Loucy (cell line): ENCODE measurements at regions not wholly inside any gene's neighbourhood (a gene's known extent, or its start where the extent isn't known, plus 50 kb on each side); places are given as distances from the start of the nearest gene placed in this dataset.

Experiments
- H2AFZ ChIP-seq: fragments of 200-600 bp; sonication (generic); 2 replicates; pipeline ENCODE4 v1.6.0; 2016; ENCODE audit warnings: antibody characterized with exemption, mild to moderate bottlenecking, low read length, moderate library complexity
- H3F3A ChIP-seq: fragments of 200-600 bp; 2 replicates; pipeline ENCODE4 v1.6.0; 2016; ENCODE audit warnings: antibody characterized with exemption, low read depth, mild to moderate bottlenecking
- H3K27me3 ChIP-seq: fragments of 200-600 bp; sonication (generic); 2 replicates; pipeline ENCODE4 v1.6.1; 2014; ENCODE audit warnings: low read length, mild to moderate bottlenecking; ENCODE audit not compliant: insufficient read depth, poor library complexity, severe bottlenecking
- H3K36me3 ChIP-seq: fragments of 200-600 bp; sonication (generic); 2 replicates; pipeline ENCODE4 v1.6.1; 2016; ENCODE audit warnings: low read length; ENCODE audit not compliant: insufficient read depth
- H3K4me1 ChIP-seq: fragments of 200-600 bp; sonication (generic); 2 replicates; pipeline ENCODE4 v1.5.1; 2014; ENCODE audit warnings: low read length, mild to moderate bottlenecking; ENCODE audit not compliant: insufficient read depth, poor library complexity, severe bottlenecking
- H3K4me2 ChIP-seq: fragments of 200-600 bp; sonication (generic); 2 replicates; pipeline ENCODE4 v1.6.0; 2014; ENCODE audit warnings: antibody characterized with exemption, low read length, low read depth, mild to moderate bottlenecking; ENCODE audit not compliant: poor library complexity, severe bottlenecking
- H3K4me3 ChIP-seq: fragments of 200-600 bp; sonication (generic); 2 replicates; pipeline ENCODE4 v1.5.1; 2014; ENCODE audit warnings: low read length, mild to moderate bottlenecking, mixed read lengths; ENCODE audit not compliant: poor library complexity, severe bottlenecking
- H3K79me2 ChIP-seq: fragments of 200-600 bp; sonication (generic); 2 replicates; pipeline ENCODE4 v1.6.1; 2014; ENCODE audit warnings: low read length; ENCODE audit not compliant: insufficient read depth
- H3K9ac ChIP-seq: fragments of 200-600 bp; sonication (generic); 2 replicates; pipeline ENCODE4 v1.6.0; 2014; ENCODE audit warnings: mild to moderate bottlenecking, low read depth, low read length, moderate library complexity; ENCODE audit not compliant: poor library complexity, severe bottlenecking
- H3K9me2 ChIP-seq: fragments of 200-600 bp; sonication (generic); replicated peaks from 2 replicates; pipeline ENCODE4 v1.6.1; 2016; ENCODE audit warnings: low read depth, low read length, mixed read lengths
- H3K9me3 ChIP-seq: fragments of 200-600 bp; sonication (generic); 2 replicates; pipeline ENCODE4 v1.6.1; 2014; ENCODE audit warnings: mild to moderate bottlenecking, antibody characterized with exemption, low read length, low read depth; ENCODE audit not compliant: insufficient read depth
- H4K20me1 ChIP-seq: fragments of 200-600 bp; sonication (generic); 2 replicates; pipeline ENCODE4 v1.6.0; 2014; ENCODE audit warnings: antibody characterized with exemption, low read length, mild to moderate bottlenecking; ENCODE audit not compliant: insufficient read depth, poor library complexity, severe bottlenecking
- EZH2phosphoT487 ChIP-seq: fragments of 200-600 bp; IDR thresholded peaks from 2 replicates; pipeline ENCODE4 v1.6.1; 2018; ENCODE audit warnings: antibody characterized with exemption, mild to moderate bottlenecking, moderate library complexity, borderline replicate concordance
- TF ChIP-seq, protein P1 (sequence below): fragments of 200-600 bp; sonication (generic); conservative IDR thresholded peaks from 2 replicates; pipeline ENCODE4 v1.5.1; 2014; ENCODE audit warnings: mild to moderate bottlenecking, antibody characterized with exemption, low read length

DNA sequence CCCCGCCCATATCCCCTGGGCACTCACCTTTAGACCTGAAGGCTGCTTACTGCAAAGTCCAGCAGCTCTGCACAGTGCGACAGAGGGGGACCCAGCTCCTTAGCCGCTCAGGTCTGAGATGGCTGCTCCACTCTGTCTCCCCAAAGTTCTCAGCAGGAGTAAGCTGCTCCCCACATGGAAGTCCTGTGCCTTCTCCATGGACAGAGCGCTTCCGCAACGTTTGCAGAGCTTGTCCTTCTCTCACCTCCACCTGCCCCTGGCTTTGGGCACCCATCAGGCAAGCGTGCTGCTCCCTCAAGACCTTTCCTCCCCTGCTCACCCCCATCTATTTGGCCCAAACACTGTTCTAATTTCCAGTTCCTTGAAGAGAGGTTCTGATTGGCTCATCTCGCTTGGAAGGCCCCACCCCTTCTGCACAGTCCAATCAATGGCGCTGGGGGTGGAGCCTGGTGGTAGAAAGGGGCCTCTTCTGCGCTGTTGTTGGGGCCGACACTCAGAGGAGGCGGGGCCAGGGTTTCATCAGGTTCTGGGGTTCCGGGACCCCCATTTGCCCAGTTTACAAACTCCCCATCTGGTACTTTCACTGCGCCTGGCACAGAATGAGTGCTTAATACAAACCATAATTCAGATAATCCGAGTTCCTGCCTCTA, 137.2 kb downstream of the CYLD start:
- H4K20me1 ChIP-seq: no peaks in the 10 kb centered on the region
- no peak for TF ChIP-seq EZH2phosphoT487
- TF ChIP-seq, protein P1, sequence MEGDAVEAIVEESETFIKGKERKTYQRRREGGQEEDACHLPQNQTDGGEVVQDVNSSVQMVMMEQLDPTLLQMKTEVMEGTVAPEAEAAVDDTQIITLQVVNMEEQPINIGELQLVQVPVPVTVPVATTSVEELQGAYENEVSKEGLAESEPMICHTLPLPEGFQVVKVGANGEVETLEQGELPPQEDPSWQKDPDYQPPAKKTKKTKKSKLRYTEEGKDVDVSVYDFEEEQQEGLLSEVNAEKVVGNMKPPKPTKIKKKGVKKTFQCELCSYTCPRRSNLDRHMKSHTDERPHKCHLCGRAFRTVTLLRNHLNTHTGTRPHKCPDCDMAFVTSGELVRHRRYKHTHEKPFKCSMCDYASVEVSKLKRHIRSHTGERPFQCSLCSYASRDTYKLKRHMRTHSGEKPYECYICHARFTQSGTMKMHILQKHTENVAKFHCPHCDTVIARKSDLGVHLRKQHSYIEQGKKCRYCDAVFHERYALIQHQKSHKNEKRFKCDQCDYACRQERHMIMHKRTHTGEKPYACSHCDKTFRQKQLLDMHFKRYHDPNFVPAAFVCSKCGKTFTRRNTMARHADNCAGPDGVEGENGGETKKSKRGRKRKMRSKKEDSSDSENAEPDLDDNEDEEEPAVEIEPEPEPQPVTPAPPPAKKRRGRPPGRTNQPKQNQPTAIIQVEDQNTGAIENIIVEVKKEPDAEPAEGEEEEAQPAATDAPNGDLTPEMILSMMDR: no peak
- H3K27me3 ChIP-seq: no peaks in the 10 kb centered on the region
- H2AFZ ChIP-seq: no peak overlapping the region
- no peaks in the 10 kb centered on the region for H3K9me2 ChIP-seq
- no peaks in the 10 kb centered on the region for H3K4me1 ChIP-seq
- H3K9ac ChIP-seq: no peak overlapping the region
- H3K36me3 ChIP-seq: no peaks in the 10 kb centered on the region
- no peaks in the 10 kb centered on the region; the same call in 1 of the 2 replicates for H3K9me3 ChIP-seq
- H3K4me3 ChIP-seq: no peak overlapping the region
- no peaks in the 10 kb centered on the region for H3K79me2 ChIP-seq
- no peak overlapping the region for H3K4me2 ChIP-seq
- H3F3A ChIP-seq: no peaks in the 10 kb centered on the region

DNA sequence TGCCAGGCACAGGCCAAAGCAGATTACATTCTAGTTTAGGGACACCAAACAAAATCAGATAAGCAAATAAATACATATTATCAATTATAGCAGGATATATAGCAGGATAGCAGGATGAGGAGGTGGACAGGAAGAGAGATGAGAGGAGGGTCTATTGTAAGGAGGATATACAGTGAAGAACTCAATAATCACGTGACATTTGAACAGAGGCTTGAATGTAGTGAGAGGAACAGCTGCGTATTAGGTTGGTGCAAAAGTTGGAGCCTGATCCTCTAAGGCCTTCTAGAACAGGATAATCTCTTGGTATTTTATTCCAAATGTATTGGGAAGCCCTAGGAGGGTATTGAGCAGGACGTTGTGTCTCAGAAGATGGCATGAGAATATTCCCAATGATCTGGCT, 136.7 kb downstream of the CYLD start:
- Histone ChIP-seq H2AFZ (no peak overlapping the region), H3K4me3 (no peak overlapping the region), H4K20me1 (no peaks in the 10 kb centered on the region), H3K4me1 (no peaks in the 10 kb centered on the region), H3K27me3 (no peaks in the 10 kb centered on the region), H3K9me2 (no peaks in the 10 kb centered on the region), H3K36me3 (no peaks in the 10 kb centered on the region), H3F3A (no peaks in the 10 kb centered on the region), H3K9ac (no peak overlapping the region), H3K4me2 (no peak overlapping the region), H3K79me2 (no peaks in the 10 kb centered on the region), H3K9me3 (no peaks in the 10 kb centered on the region; the same call in 1 of the 2 replicates)
- no peak for TF ChIP-seq EZH2phosphoT487
- TF ChIP-seq, protein P1: no peak

DNA sequence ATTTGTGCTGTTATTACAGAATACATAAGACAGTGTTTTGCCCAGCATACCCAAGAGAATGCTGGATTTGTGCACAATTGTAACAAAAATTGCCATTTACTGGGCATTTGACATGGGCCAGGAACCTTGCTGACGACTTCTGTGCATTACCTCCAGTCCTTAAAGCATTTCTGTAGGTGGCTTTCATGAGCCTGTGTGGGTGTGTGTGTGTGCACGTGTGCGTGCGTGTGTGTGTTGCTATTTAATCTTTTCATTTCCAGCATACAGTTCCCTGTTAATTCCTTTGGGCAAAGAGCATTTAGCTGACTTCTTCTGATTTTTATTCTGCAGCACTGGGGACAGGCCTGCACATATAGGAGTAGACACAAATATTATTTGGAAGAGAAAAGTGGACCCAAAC, 134.4 kb downstream of the CYLD start:
- no peaks in the 10 kb centered on the region for H3F3A ChIP-seq
- H3K36me3 ChIP-seq: no peaks in the 10 kb centered on the region
- no peak overlapping the region for H3K4me2 ChIP-seq
- H3K9me2 ChIP-seq: no peaks in the 10 kb centered on the region; the same call in 1 of the 2 replicates
- no peak overlapping the region for H3K4me3 ChIP-seq
- peaks cover 4% of the 10 kb centered on the region; the same call in 1 of the 2 replicates for H3K9me3 ChIP-seq
- no peaks in the 10 kb centered on the region for H3K27me3 ChIP-seq
- H4K20me1 ChIP-seq: no peaks in the 10 kb centered on the region
- no peaks in the 10 kb centered on the region for H3K4me1 ChIP-seq
- no peak for TF ChIP-seq EZH2phosphoT487
- TF ChIP-seq, protein P1: no peak
- no peak overlapping the region for H3K9ac ChIP-seq
- no peak overlapping the region for H2AFZ ChIP-seq
- H3K79me2 ChIP-seq: no peaks in the 10 kb centered on the region
